Kidney epithelial cell (primary cell): ENCODE measurements at regions not wholly inside any gene's neighbourhood (a gene's known extent, or its start where the extent isn't known, plus 50 kb on each side); places are given as distances from the start of the nearest gene placed in this dataset.
"Not testable (repeated sequence)": the region's sequence is repeated elsewhere in the genome, so short reads cannot be mapped to it uniquely, and the experiment has no call there.

Source experiments
- DNase-seq: peaks from one replicate; pipeline ENCODE4 v3.0.0-alpha.2; 2010; ENCODE audit warnings: low read depth
- H3K27me3 ChIP-seq: 2 replicates; pipeline ENCODE4 v1.6.0; 2011; ENCODE audit warnings: low read length; ENCODE audit not compliant: control insufficient read depth, insufficient read depth
- H3K36me3 ChIP-seq: 2 replicates; pipeline ENCODE4 v1.5.1; 2011; ENCODE audit warnings: low read length; ENCODE audit not compliant: control insufficient read depth, insufficient read depth
- H3K4me3 ChIP-seq: 2 replicates; pipeline ENCODE4 v1.5.1; 2011; ENCODE audit warnings: low read depth, mild to moderate bottlenecking, control low read depth, low read length
- CTCF ChIP-seq: IDR thresholded peaks from 2 replicates; pipeline ENCODE4 v1.5.1; 2011; ENCODE audit warnings: mild to moderate bottlenecking, moderate library complexity, low read length, control low read depth, inconsistent platforms; ENCODE audit not compliant: insufficient read depth, poor library complexity, severe bottlenecking

GRCh38 chr6:97771372-97771771, 488.4 kb upstream of the MMS22L start:
- Histone ChIP-seq H3K4me3 (no peak overlapping the region), H3K27me3 (no peaks in the 10 kb centered on the region), H3K36me3 (no peaks in the 10 kb centered on the region)
- no peak for TF ChIP-seq CTCF
- no peak for DNase-seq

- no peak for TF ChIP-seq CTCF
- no peaks in the 10 kb centered on the region for H3K36me3 ChIP-seq
- DNase-seq = no peak
- H3K4me3 ChIP-seq = no peak overlapping the region
- H3K27me3 ChIP-seq = no peaks in the 10 kb centered on the region
These were observed 492.0 kb upstream of the MMS22L start for GRCh38 chr6:97775012-97775411.

GRCh38 chr6:97778290-97779038, 495.4 kb upstream of the MMS22L start:
- no peak for DNase-seq

GRCh38 chr6:97779039-97779766, 496.2 kb upstream of the MMS22L start:
- DNase-seq, H3K36me3 ChIP-seq, H3K4me3 ChIP-seq, H3K27me3 ChIP-seq: not testable (repeated sequence)

More at GRCh38 chr6:97778290-97779038, 495.4 kb upstream of the MMS22L start:
- no peaks in the 10 kb centered on the region for H3K27me3 ChIP-seq
- H3K4me3 ChIP-seq = no peak overlapping the region
- no peaks in the 10 kb centered on the region for H3K36me3 ChIP-seq
- TF ChIP-seq CTCF = no peak

- TF ChIP-seq CTCF = no peak
- DNase-seq = no peak
- H3K36me3 ChIP-seq = no peaks in the 10 kb centered on the region
These were observed 508.0 kb upstream of the MMS22L start for GRCh38 chr6:97790926-97791590.

GRCh38 chr6:97805596-97805995, 522.6 kb upstream of the MMS22L start:
- no peak for DNase-seq
- no peak for TF ChIP-seq CTCF
- no peaks in the 10 kb centered on the region for H3K27me3 ChIP-seq
- no peak overlapping the region for H3K4me3 ChIP-seq
- H3K36me3 ChIP-seq = no peaks in the 10 kb centered on the region

More at GRCh38 chr6:97790926-97791590, 508.0 kb upstream of the MMS22L start:
- Histone ChIP-seq H3K27me3 (no peaks in the 10 kb centered on the region), H3K4me3 (no peak overlapping the region)
